A673 (cell line): ENCODE measurements at regions not wholly inside any gene's neighbourhood (a gene's known extent, or its start where the extent isn't known, plus 50 kb on each side); places are given as distances from the start of the nearest gene placed in this dataset.

ENCODE experiments used
- BruUV-seq: library from RNA; stranded (reverse); fragments of 400-500 nt; replicated peaks from 2 replicates; lab custom pipeline; 2021; lab: Mats Ljungman, UMichigan
- CTCF ChIA-PET: fragments of 300-600 bp; sonication (Branson Sonifier 250); formaldehyde crosslinking; loops from one replicate; lab custom pipeline; 2022; ENCODE audit warnings: antibody characterized with exemption; lab: Charles Lee
- POLR2A ChIA-PET: fragments of 300-600 bp; sonication (Branson Sonifier 250); formaldehyde crosslinking; loops from one replicate; lab custom pipeline; 2022; ENCODE audit warnings: antibody characterized with exemption; ENCODE audit not compliant: low non-redundant PET; lab: Charles Lee
- DNase-seq: peaks from one replicate; pipeline ENCODE4 v3.0.0-alpha.2; 2015; ENCODE audit warnings: low spot score
- H3K27ac ChIP-seq: fragments of 200-600 bp; sonication (generic); 2 replicates; pipeline ENCODE4 v1.5.1; 2016; ENCODE audit warnings: mixed run types, low read depth, mild to moderate bottlenecking, mixed read lengths, antibody characterized with exemption, low read length; ENCODE audit not compliant: poor library complexity, severe bottlenecking
- H3K27me3 ChIP-seq: fragments of 200-600 bp; sonication (generic); replicated peaks from 2 replicates; pipeline ENCODE4 v1.6.1; 2017; ENCODE audit warnings: mixed run types, low read depth, mild to moderate bottlenecking, mixed read lengths, antibody characterized with exemption, low read length; ENCODE audit not compliant: insufficient read depth, poor library complexity
- H3K36me3 ChIP-seq: fragments of 200-600 bp; sonication (generic); 2 replicates; pipeline ENCODE4 v1.6.1; 2016; ENCODE audit warnings: mixed run types, mild to moderate bottlenecking, mixed read lengths, antibody characterized with exemption, low read length; ENCODE audit not compliant: insufficient read depth, poor library complexity, severe bottlenecking
- H3K4me1 ChIP-seq: fragments of 200-600 bp; sonication (generic); 2 replicates; pipeline ENCODE4 v1.6.1; 2017; ENCODE audit warnings: mixed run types, mild to moderate bottlenecking, mixed read lengths, antibody characterized with exemption, low read length; ENCODE audit not compliant: insufficient read depth, poor library complexity, severe bottlenecking
- H3K4me3 ChIP-seq: fragments of 200-600 bp; sonication (generic); 2 replicates; pipeline ENCODE4 v1.5.1; 2016; ENCODE audit warnings: low read depth, mixed run types, mild to moderate bottlenecking, mixed read lengths, low read length; ENCODE audit not compliant: poor library complexity, severe bottlenecking
- H3K9me3 ChIP-seq: fragments of 200-600 bp; sonication (generic); 2 replicates; pipeline ENCODE4 v1.6.1; 2016; ENCODE audit warnings: mixed run types, low read depth, mild to moderate bottlenecking, mixed read lengths, antibody characterized with exemption, low read length; ENCODE audit not compliant: poor library complexity, severe bottlenecking
- CTCF ChIP-seq: fragments of 300-800, 200-600 bp; sonication (generic); conservative IDR thresholded peaks from 2 replicates; pipeline ENCODE4 v1.5.1; 2017; ENCODE audit warnings: low read depth, mild to moderate bottlenecking, antibody characterized with exemption, low read length, moderate library complexity, mixed read lengths
- EZH2 ChIP-seq: fragments of 200-600 bp; sonication (generic); IDR thresholded peaks from 2 replicates; pipeline ENCODE4 v1.6.1; 2017; ENCODE audit warnings: borderline replicate concordance, low read depth, mild to moderate bottlenecking, mixed read lengths, antibody characterized with exemption, low read length; ENCODE audit not compliant: poor library complexity, severe bottlenecking
- intact Hi-C: fragments of 100-400 bp; cut with micrococcal nuclease; formaldehyde crosslinking; loops from one replicate; pipeline ENCODE4 v1.10.0; 2022; ENCODE audit not compliant: unreplicated experiment

DNA sequence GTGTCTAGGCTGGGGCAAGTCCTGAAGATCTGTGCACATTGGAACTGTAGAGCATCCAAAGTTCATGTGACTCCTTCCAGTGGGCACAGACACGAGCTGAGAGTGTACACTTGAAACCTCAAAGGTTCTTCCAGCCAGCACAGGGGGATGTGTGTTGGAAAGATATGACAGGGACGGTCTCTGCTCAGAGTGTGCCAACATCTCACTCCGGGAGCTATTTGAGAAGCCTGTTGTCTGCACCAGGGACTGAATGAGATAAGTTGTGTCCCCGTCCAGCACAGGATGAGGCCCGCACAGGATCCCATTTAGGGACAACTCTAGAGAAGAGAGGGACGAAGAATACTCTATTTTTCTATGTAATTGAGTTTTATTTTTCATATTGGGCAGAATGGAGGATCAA lies 136.3 kb downstream of the SNAPC1 start:
- POLR2A ChIA-PET, result no interaction called here
- intact Hi-C loops, result no loop called here
- BruUV-seq, result no TSS peak

DNA sequence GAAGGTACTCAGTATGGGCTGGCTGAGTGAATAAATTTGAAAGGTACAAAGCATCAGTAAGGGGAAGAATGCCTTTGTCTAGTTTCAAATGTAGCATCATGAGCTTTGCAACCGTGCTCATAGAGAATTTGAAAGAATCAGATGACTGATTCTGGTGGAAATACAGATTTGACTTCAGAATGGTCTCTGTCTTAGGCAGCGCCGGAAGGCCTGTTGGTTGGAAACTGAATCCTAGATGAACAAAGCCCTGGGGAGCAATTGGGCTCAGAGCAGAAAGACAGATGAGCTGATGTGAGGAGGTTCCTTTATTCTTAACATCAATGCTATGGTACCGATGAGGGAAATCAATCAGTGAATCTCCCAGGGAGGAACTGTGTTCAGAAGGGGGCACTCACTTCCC lies 137.3 kb downstream of the SNAPC1 start:
- POLR2A ChIA-PET, result no interaction called here
- TF ChIP-seq CTCF (no peak), EZH2 (no peak)
- no peak overlapping the region for H3K4me3 ChIP-seq
- no peaks in the 10 kb centered on the region for H3K36me3 ChIP-seq
- H3K9me3 ChIP-seq, result no peaks in the 10 kb centered on the region
- CTCF ChIA-PET, result no interaction called here
- no peaks in the 10 kb centered on the region for H3K4me1 ChIP-seq
- no peak overlapping the region for H3K27ac ChIP-seq
- DNase-seq, result no peak
- H3K27me3 ChIP-seq, result no peaks in the 10 kb centered on the region
- no TSS peak for BruUV-seq
- intact Hi-C loops, result no loop called here

More for the DNA sequence above, 136.3 kb downstream of the SNAPC1 start:
- Histone ChIP-seq H3K9me3 (no peaks in the 10 kb centered on the region), H3K4me1 (no peaks in the 10 kb centered on the region), H3K36me3 (no peaks in the 10 kb centered on the region), H3K27me3 (no peaks in the 10 kb centered on the region), H3K4me3 (no peak overlapping the region), H3K27ac (no peak overlapping the region)
- DNase-seq, result no peak
- CTCF ChIA-PET, result no interaction called here
- TF ChIP-seq CTCF (no peak), EZH2 (no peak)

GRCh38 chr14:61904946-61905345 lies 142.7 kb downstream of the SNAPC1 start:
- DNase-seq, result no peak
- intact Hi-C loops, result no loop called here
- ChIA-PET CTCF (no interaction called here), POLR2A (no interaction called here)
- no peak for TF ChIP-seq EZH2
- no peak for TF ChIP-seq CTCF
- Histone ChIP-seq H3K27me3 (no peaks in the 10 kb centered on the region), H3K27ac (no peak overlapping the region), H3K4me3 (no peak overlapping the region), H3K9me3 (no peaks in the 10 kb centered on the region), H3K4me1 (no peaks in the 10 kb centered on the region), H3K36me3 (no peaks in the 10 kb centered on the region)
- BruUV-seq, result no TSS peak

GRCh38 chr14:61911574-61911973 lies 149.4 kb downstream of the SNAPC1 start:
- Histone ChIP-seq H3K4me1 (no peaks in the 10 kb centered on the region), H3K27ac (no peak overlapping the region), H3K36me3 (no peaks in the 10 kb centered on the region), H3K4me3 (no peak overlapping the region), H3K27me3 (no peaks in the 10 kb centered on the region), H3K9me3 (no peaks in the 10 kb centered on the region)
- ChIA-PET POLR2A (no interaction called here), CTCF (no interaction called here)
- DNase-seq, result no peak
- intact Hi-C loops, result no loop called here
- TF ChIP-seq CTCF, result no peak
- TF ChIP-seq EZH2, result no peak
- no TSS peak for BruUV-seq
